ENCODE measurements at regions not wholly inside any gene's neighbourhood (a gene's known extent, or its start where the extent isn't known, plus 50 kb on each side); places are given as distances from the start of the nearest gene placed in this dataset.

DNA sequence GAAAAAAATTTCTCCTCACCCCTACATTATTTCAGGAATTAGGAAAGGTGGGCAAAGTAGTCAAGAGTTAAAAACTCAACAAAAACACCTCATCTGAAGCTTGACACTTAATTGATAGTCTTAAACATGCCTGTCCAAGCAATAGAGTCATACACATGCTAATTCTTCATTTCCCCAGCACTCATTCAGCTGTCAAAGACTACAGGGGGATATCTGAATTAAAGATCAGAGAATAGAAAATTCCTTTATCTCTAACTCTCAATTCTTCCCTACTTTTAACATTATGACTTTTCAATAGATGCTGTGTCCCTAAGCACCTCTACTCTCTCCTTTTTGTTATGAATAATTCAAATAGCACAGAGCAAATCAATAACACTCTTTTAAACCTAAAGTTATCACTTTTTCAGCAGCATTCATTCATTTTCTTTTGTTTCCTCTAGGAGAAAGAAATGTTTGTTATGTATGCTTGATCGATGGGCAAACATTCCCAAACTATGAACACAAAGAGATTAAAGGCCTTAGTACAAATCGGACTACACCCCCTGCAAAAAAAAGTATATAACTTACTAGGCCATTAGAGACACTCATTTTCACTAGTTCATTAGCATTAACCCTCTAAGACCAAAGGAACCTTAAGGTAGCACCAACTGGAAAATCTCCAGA lies 94.9 kb upstream of the SPTLC3 start:
- H3K9me3 Mint-ChIP-seq, result no peaks in the 10 kb centered on the region
- TF ChIP-seq EZH2 (IDR thresholded peaks at IDR 0.05) (no peak), EZH2phosphoT487 (IDR thresholded peaks at IDR 0.05) (no peak), CTCF (IDR thresholded peaks at IDR 0.05) (no peak)
- DNase-seq (ENCODE audit: low spot score), result no peak
- Histone ChIP-seq H3K4me3 (no peak overlapping the region), H3K9ac (no peak overlapping the region), H3K27me3 (no peaks in the 10 kb centered on the region), H2AFZ (replicated peaks) (no peak overlapping the region), H3F3A (ENCODE audit: low read depth) (no peaks in the 10 kb centered on the region), H3K9me3 (ENCODE audit: low read depth) (no peaks in the 10 kb centered on the region), H3K36me3 (no peaks in the 10 kb centered on the region), H3K4me2 (no peak overlapping the region), H4K20me1 (ENCODE audit: low read depth) (no peaks in the 10 kb centered on the region), H3K79me2 (ENCODE audit: low read depth) (no peaks in the 10 kb centered on the region), H3K4me1 (peaks cover 8% of the 10 kb centered on the region), H3K27ac (no peak overlapping the region)
- H3K27me3 Mint-ChIP-seq (ENCODE audit: insufficient read depth, low read depth), result peaks cover under 1% of the 10 kb centered on the region
- no peak overlapping the region for H3K27ac Mint-ChIP-seq
- no peaks in the 10 kb centered on the region for H3K36me3 Mint-ChIP-seq
- no peak overlapping the region for H3K4me3 Mint-ChIP-seq
- peaks cover 19% of the 10 kb centered on the region for H3K4me1 Mint-ChIP-seq

DNA sequence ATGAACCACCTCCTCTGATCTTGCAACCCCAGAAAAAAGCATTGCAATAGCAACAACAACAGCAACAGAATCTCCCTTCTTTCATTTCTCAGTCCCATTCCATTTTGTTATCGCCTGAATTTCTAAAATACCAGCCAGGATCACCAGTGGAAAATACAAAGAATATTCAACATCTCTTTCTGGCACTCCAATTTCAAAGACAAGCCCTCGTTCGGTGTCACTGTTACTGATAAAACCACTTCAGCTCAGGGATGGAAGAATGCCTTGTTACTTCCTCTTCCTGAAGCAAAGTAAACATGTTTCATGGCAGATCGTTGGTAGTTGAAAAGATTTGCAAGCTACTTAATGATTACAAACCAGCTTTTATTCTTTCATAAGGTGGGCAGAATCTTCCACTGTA lies 94.0 kb upstream of the SPTLC3 start:
- Histone ChIP-seq H3K27me3 (no peaks in the 10 kb centered on the region), H3K79me2 (ENCODE audit: low read depth) (no peaks in the 10 kb centered on the region), H3K4me2 (no peak overlapping the region), H3K9me3 (ENCODE audit: low read depth) (no peaks in the 10 kb centered on the region), H3K9ac (no peak overlapping the region), H3F3A (ENCODE audit: low read depth) (no peaks in the 10 kb centered on the region), H2AFZ (replicated peaks) (no peak overlapping the region), H4K20me1 (ENCODE audit: low read depth) (no peaks in the 10 kb centered on the region), H3K27ac (no peak overlapping the region), H3K4me1 (peaks cover 8% of the 10 kb centered on the region), H3K36me3 (no peaks in the 10 kb centered on the region), H3K4me3 (no peak overlapping the region)
- Mint-ChIP-seq H3K4me3 (no peak overlapping the region), H3K27me3 (ENCODE audit: insufficient read depth, low read depth) (peaks cover 3% of the 10 kb centered on the region), H3K36me3 (no peaks in the 10 kb centered on the region), H3K4me1 (peaks cover 19% of the 10 kb centered on the region), H3K27ac (no peak overlapping the region), H3K9me3 (no peaks in the 10 kb centered on the region)
- TF ChIP-seq EZH2phosphoT487 (IDR thresholded peaks at IDR 0.05) (no peak), EZH2 (IDR thresholded peaks at IDR 0.05) (no peak), CTCF (IDR thresholded peaks at IDR 0.05) (no peak)
- no peak for DNase-seq (ENCODE audit: low spot score)

DNA sequence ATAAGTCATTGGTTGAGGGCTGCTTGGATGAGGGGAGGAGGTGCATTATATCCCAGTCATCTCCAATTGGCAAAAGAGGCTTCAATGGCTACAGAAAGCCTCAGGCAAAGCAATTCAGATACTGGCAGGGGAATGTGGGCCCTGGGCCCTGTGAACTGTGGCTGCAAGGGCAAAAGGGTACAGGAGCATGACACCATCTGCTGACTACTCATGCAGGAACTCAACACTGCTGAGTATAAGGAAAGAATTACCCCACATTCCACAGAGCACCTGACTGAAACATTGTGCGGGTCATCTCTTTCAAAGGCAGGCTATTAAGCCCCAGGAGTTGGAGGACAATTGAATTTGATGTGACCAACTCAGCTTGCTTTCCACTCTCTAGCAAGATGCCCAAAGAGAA lies 92.1 kb upstream of the SPTLC3 start:
- peak; percentile 5 for DNase-seq (ENCODE audit: low spot score)
- no peak overlapping the region for H3K27ac Mint-ChIP-seq
- Histone ChIP-seq H3K4me2 (no peak overlapping the region), H3K27ac (no peak overlapping the region), H3K79me2 (ENCODE audit: low read depth) (no peaks in the 10 kb centered on the region), H4K20me1 (ENCODE audit: low read depth) (no peaks in the 10 kb centered on the region), H3K36me3 (no peaks in the 10 kb centered on the region), H3K4me1 (peaks cover 8% of the 10 kb centered on the region), H2AFZ (replicated peaks) (no peak overlapping the region), H3K27me3 (no peaks in the 10 kb centered on the region), H3K4me3 (no peak overlapping the region), H3F3A (ENCODE audit: low read depth) (no peaks in the 10 kb centered on the region), H3K9ac (no peak overlapping the region), H3K9me3 (ENCODE audit: low read depth) (no peaks in the 10 kb centered on the region)
- H3K36me3 Mint-ChIP-seq, result no peaks in the 10 kb centered on the region
- H3K9me3 Mint-ChIP-seq, result peaks cover 1% of the 10 kb centered on the region
- H3K4me3 Mint-ChIP-seq, result no peak overlapping the region
- H3K4me1 Mint-ChIP-seq, result peaks cover 19% of the 10 kb centered on the region
- peaks cover 3% of the 10 kb centered on the region for H3K27me3 Mint-ChIP-seq (ENCODE audit: insufficient read depth, low read depth)
- TF ChIP-seq EZH2phosphoT487 (IDR thresholded peaks at IDR 0.05), result no peak
- TF ChIP-seq EZH2 (IDR thresholded peaks at IDR 0.05), result no peak

DNA sequence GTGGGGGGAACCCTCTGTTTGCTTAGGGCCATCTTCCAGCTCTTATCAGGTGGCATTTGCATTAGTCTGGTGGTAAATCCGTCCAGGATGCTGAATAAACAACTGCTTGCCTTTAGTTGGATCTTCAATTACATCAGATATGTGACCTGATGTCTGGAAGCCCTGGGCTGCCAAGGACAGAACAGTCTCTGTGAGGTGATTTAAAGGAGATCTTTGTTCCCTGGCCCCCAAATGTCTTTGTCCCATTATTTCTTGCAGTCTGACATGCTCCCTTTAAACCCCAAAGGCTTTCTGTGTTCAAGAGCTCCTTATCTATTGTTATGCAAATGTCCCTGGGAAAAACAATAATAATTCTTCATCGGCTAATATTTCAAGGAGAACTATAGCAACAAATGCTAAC lies 84.6 kb upstream of the SPTLC3 start:
- Histone ChIP-seq H3K27me3 (no peaks in the 10 kb centered on the region), H3K27ac (no peak overlapping the region), H3K4me1 (peaks cover 15% of the 10 kb centered on the region), H3K4me3 (no peak overlapping the region), H4K20me1 (ENCODE audit: low read depth) (no peaks in the 10 kb centered on the region), H3K79me2 (ENCODE audit: low read depth) (no peaks in the 10 kb centered on the region), H2AFZ (replicated peaks) (no peak overlapping the region), H3K9me3 (ENCODE audit: low read depth) (no peaks in the 10 kb centered on the region), H3F3A (ENCODE audit: low read depth) (peaks cover 13% of the 10 kb centered on the region), H3K36me3 (no peaks in the 10 kb centered on the region), H3K9ac (no peak overlapping the region), H3K4me2 (peak overlapping the region; percentile 21)
- Mint-ChIP-seq H3K27me3 (ENCODE audit: insufficient read depth, low read depth) (peaks cover 6% of the 10 kb centered on the region), H3K36me3 (no peaks in the 10 kb centered on the region), H3K9me3 (peaks cover 6% of the 10 kb centered on the region), H3K27ac (no peak overlapping the region), H3K4me3 (no peak overlapping the region), H3K4me1 (peaks cover 31% of the 10 kb centered on the region)
- peak; percentile 53 for DNase-seq (ENCODE audit: low spot score)
- no peak for TF ChIP-seq EZH2 (IDR thresholded peaks at IDR 0.05)
